Sigmoid colon (tissue), 6 donors: ENCODE measurements at regions not wholly inside any gene's neighbourhood (a gene's known extent, or its start where the extent isn't known, plus 50 kb on each side); places are given as distances from the start of the nearest gene placed in this dataset.

Experiments
- DNase-seq: peaks from one replicate; pipeline ENCODE4 v3.0.0-alpha.2; 2019
- H3K27ac ChIP-seq, 4 donors: fragments of 200-600 bp; sonication (generic); one replicate each; pipeline ENCODE4 v1.5.1; 2016 to 2019; ENCODE audit warnings: mild to moderate bottlenecking in 1 of 4
- H3K27me3 ChIP-seq, 3 donors: fragments of 200-600 bp; sonication (generic); one replicate each; pipeline ENCODE4 v1.5.1; 2019; ENCODE audit warnings: mild to moderate bottlenecking in 1 of 3
- H3K36me3 ChIP-seq, 4 donors: fragments of 200-600 bp; sonication (generic); one replicate each; pipeline ENCODE4 v1.5.1; 2016 to 2019
- H3K4me1 ChIP-seq, 4 donors: fragments of 200-600 bp; sonication (generic); one replicate each; pipeline ENCODE4 v1.5.1; 2017 to 2019
- H3K4me3 ChIP-seq, 4 donors: fragments of 200-600 bp; sonication (generic); one replicate each; pipeline ENCODE4 v1.5.1; 2017 to 2019; ENCODE audit warnings: mild to moderate bottlenecking in 2 of 4, moderate library complexity in 1 of 4
- H3K9me3 ChIP-seq, 4 donors: fragments of 200-600 bp in 3 of 4; sonication (generic) in 3 of 4; one replicate each; pipeline versions ENCODE4 v1.5.1 to v1.6.1; 2013 to 2019
- CTCF ChIP-seq, 4 experiments: fragments of 450-650 bp in 3 of 4; fragments of 200-600 bp in 1 of 4; IDR thresholded peaks; one replicate each; pipeline ENCODE4 v1.5.1; 2016 to 2019; ENCODE audit warnings: antibody characterized with exemption in 4 of 4, mild to moderate bottlenecking in 3 of 4, moderate library complexity in 2 of 4
- EP300 ChIP-seq, 4 donors: sonication (generic); formaldehyde crosslinking; IDR thresholded peaks; one replicate each; pipeline ENCODE4 v1.6.1; 2017; ENCODE audit warnings: antibody characterized with exemption in 4 of 4
- POLR2A ChIP-seq, 2 donors: fragments of 450-650 bp; IDR thresholded peaks; one replicate each; pipeline ENCODE4 v1.6.1; 2016; ENCODE audit warnings: antibody characterized with exemption in 2 of 2, mild to moderate bottlenecking in 2 of 2, moderate library complexity in 2 of 2
- POLR2AphosphoS5 ChIP-seq, 4 donors: sonication (generic); formaldehyde crosslinking; IDR thresholded peaks; one replicate each; pipeline ENCODE4 v1.6.1; 2017; ENCODE audit warnings: antibody characterized with exemption in 4 of 4
- WGBS, 2 donors: extraction: QIAGEN DNeasy Blood & Tissue Kit; methylation state at CpG; one replicate each; pipeline ENCODE4 v1.1.7; 2013; 5-methylcytosine and 5-hydroxymethylcytosine counted together
- intact Hi-C: fragments of 100-400 bp; cut with DNase I; formaldehyde crosslinking; loops from one replicate; pipeline ENCODE4 v1.15.1; 2023
- donor health status: healthy with polysubstance abuse.
- donor health status: healthy.

DNA sequence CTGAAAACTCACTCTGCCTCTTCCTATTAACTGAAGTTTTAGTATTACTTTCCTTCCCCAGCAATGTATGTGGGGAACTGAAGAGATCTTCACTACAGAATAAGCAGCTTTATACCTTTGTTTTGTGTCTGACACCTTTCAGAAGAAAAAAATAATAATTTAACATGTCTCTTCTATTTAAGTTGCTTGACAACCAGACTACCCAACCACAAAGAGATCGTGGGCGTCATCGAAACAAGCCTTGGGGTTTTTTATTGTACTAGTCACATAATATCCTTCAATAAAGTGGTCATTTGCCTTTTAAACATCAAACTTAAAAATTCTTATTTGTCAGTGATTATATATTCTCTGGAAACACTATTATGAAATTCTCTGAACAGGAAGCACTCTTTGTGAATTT, 123.7 kb downstream of the CHD9NB start:
- Histone ChIP-seq H3K9me3 (no peaks in the 10 kb centered on the region), H3K4me1 (no peaks in the 10 kb centered on the region), H3K4me3 (no peak overlapping the region), H3K36me3 (no peaks in the 10 kb centered on the region), H3K27me3 (no peaks in the 10 kb centered on the region), H3K27ac (no peak overlapping the region)
- no peak for TF ChIP-seq EP300 (IDR thresholded peaks at IDR 0.05)
- no peak for TF ChIP-seq POLR2AphosphoS5 (IDR thresholded peaks at IDR 0.05)
- TF ChIP-seq POLR2A (IDR thresholded peaks at IDR 0.05): no peak
- TF ChIP-seq CTCF (IDR thresholded peaks at IDR 0.05): no peak
- WGBS, 2 donors: 75 to 77% methylated on average over 3 of the region's 3 CpGs
- intact Hi-C loops: no loop called here
- no peak for DNase-seq

- intact Hi-C loops: no loop called here
- no peaks in the 10 kb centered on the region for H3K36me3 ChIP-seq
Measured at GRCh38 chr16:52925143-52925542, 127.6 kb downstream of the CHD9NB start.

GRCh38 chr16:52924162-52924561, 128.5 kb downstream of the CHD9NB start:
- no peak overlapping the region for H3K4me3 ChIP-seq

More at GRCh38 chr16:52925143-52925542, 127.6 kb downstream of the CHD9NB start:
- no peak for DNase-seq
- WGBS, 2 donors: 40 to 69% methylated on average over 4 of the region's 4 CpGs
- H3K9me3 ChIP-seq: no peaks in the 10 kb centered on the region
- no peaks in the 10 kb centered on the region for H3K4me1 ChIP-seq
- H3K27me3 ChIP-seq: no peaks in the 10 kb centered on the region
- H3K4me3 ChIP-seq: no peak overlapping the region
- no peak overlapping the region for H3K27ac ChIP-seq
- no peak for TF ChIP-seq EP300 (IDR thresholded peaks at IDR 0.05)

DNA sequence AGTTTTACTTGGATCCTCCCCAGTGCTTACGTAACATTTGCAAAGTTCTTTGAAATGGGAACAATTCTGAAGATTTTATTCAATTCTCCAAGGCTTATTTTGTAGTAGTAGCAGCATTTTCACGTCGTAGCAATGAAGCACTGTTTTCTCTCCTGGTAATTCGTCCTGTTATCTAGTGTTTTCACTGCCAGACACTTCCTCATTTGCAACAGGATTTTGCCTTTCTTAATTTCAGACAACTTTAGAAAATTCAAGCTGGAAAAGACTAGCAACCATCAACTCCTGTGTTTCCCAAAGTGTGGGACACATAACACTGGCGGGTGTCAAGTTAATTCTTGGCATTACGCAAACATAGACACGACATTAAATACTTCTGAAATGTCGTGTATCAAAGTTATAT, 131.6 kb downstream of the CHD9NB start:
- 74 to 76% methylated on average over 8 of the region's 8 CpGs for WGBS, 2 donors
- intact Hi-C loops: no loop called here
- Histone ChIP-seq H3K36me3 (no peaks in the 10 kb centered on the region), H3K4me3 (no peak overlapping the region), H3K9me3 (no peaks in the 10 kb centered on the region), H3K27ac (no peak overlapping the region), H3K4me1 (no peaks in the 10 kb centered on the region), H3K27me3 (no peaks in the 10 kb centered on the region)
- DNase-seq: no peak
- TF ChIP-seq EP300 (IDR thresholded peaks at IDR 0.05): no peak
- no peak for TF ChIP-seq POLR2A (IDR thresholded peaks at IDR 0.05)
- TF ChIP-seq CTCF (IDR thresholded peaks at IDR 0.05): no peak
- TF ChIP-seq POLR2AphosphoS5 (IDR thresholded peaks at IDR 0.05): no peak

More at GRCh38 chr16:52924162-52924561, 128.5 kb downstream of the CHD9NB start:
- Histone ChIP-seq H3K4me1 (no peaks in the 10 kb centered on the region), H3K27me3 (no peaks in the 10 kb centered on the region), H3K27ac (no peak overlapping the region), H3K36me3 (no peaks in the 10 kb centered on the region), H3K9me3 (no peaks in the 10 kb centered on the region)
- WGBS, 2 donors: 86 to 88% methylated on average over 4 of the region's 4 CpGs
- DNase-seq: no peak
- TF ChIP-seq CTCF (IDR thresholded peaks at IDR 0.05) (no peak), EP300 (IDR thresholded peaks at IDR 0.05) (no peak), POLR2A (IDR thresholded peaks at IDR 0.05) (no peak), POLR2AphosphoS5 (IDR thresholded peaks at IDR 0.05) (no peak)
- intact Hi-C loops: no loop called here

- Histone ChIP-seq H3K9me3 (no peaks in the 10 kb centered on the region), H3K4me3 (no peak overlapping the region), H3K27me3 (no peaks in the 10 kb centered on the region), H3K36me3 (no peaks in the 10 kb centered on the region), H3K4me1 (no peaks in the 10 kb centered on the region), H3K27ac (no peak overlapping the region)
- DNase-seq: no peak
- WGBS, 2 donors: 69 to 92% methylated on average over 5 of the region's 5 CpGs
- intact Hi-C loops: no loop called here
- TF ChIP-seq CTCF (IDR thresholded peaks at IDR 0.05) (no peak), POLR2A (IDR thresholded peaks at IDR 0.05) (no peak), EP300 (IDR thresholded peaks at IDR 0.05) (no peak), POLR2AphosphoS5 (IDR thresholded peaks at IDR 0.05) (no peak)
Measured at GRCh38 chr16:52920331-52920730, 132.4 kb downstream of the CHD9NB start.
